OCI-LY7 (cell line): ENCODE measurements at regions not wholly inside any gene's neighbourhood (a gene's known extent, or its start where the extent isn't known, plus 50 kb on each side); places are given as distances from the start of the nearest gene placed in this dataset.

Experiments
- CTCF ChIP-seq: fragments of 200-600 bp; sonication (generic); conservative IDR thresholded peaks from 2 replicates; pipeline ENCODE4 v1.5.1; 2014; ENCODE audit warnings: mild to moderate bottlenecking, antibody characterized with exemption, low read length, moderate library complexity, mixed read lengths
- EZH2phosphoT487 ChIP-seq: fragments of 200-600 bp; sonication (generic); IDR thresholded peaks from 2 replicates; pipeline ENCODE4 v1.6.1; 2018; ENCODE audit warnings: low read depth, borderline replicate concordance, mild to moderate bottlenecking, mixed run types, antibody characterized with exemption, low read length, moderate library complexity, mixed read lengths

GRCh38 chr3:168213920-168214319 is 118.2 kb upstream of the GOLIM4 start:
- no peak for TF ChIP-seq CTCF
- TF ChIP-seq EZH2phosphoT487: no peak
